ENCODE measurements at regions not wholly inside any gene's neighbourhood (a gene's known extent, or its start where the extent isn't known, plus 50 kb on each side); places are given as distances from the start of the nearest gene placed in this dataset.

GRCh38 chr2:16256601-16257321 is 316.4 kb downstream of the MYCN start:
- POLR2A ChIA-PET = no interaction called here
- Mint-ChIP-seq H3K36me3 (no peaks in the 10 kb centered on the region), H3K27me3 (peaks cover 39% of the 10 kb centered on the region), H3K4me3 (no peak overlapping the region), H3K4me1 (peaks cover 6% of the 10 kb centered on the region), H3K9me3 (no peaks in the 10 kb centered on the region), H3K27ac (no peak overlapping the region)
- DNase-seq (no peak), ATAC-seq (ENCODE audit: low read depth) (no peak)

- POLR2A ChIA-PET = no interaction called here
- Mint-ChIP-seq H3K9me3 (no peaks in the 10 kb centered on the region), H3K27me3 (peaks cover 34% of the 10 kb centered on the region), H3K36me3 (no peaks in the 10 kb centered on the region), H3K27ac (no peak overlapping the region), H3K4me3 (no peak overlapping the region), H3K4me1 (peaks cover 6% of the 10 kb centered on the region)
- DNase-seq = no peak
- no peak for ATAC-seq (ENCODE audit: low read depth)
These were observed 314.8 kb downstream of the MYCN start for GRCh38 chr2:16255120-16255519.

GRCh38 chr2:16254356-16254965 is 314.1 kb downstream of the MYCN start:
- H3K9me3 Mint-ChIP-seq = no peaks in the 10 kb centered on the region
- no peaks in the 10 kb centered on the region for H3K36me3 Mint-ChIP-seq
- H3K4me1 Mint-ChIP-seq = peaks cover 6% of the 10 kb centered on the region
- no peak overlapping the region for H3K4me3 Mint-ChIP-seq
- ATAC-seq (ENCODE audit: low read depth) (no peak), DNase-seq (no peak)
- no peak overlapping the region for H3K27ac Mint-ChIP-seq
- POLR2A ChIA-PET = no interaction called here
- peaks cover 34% of the 10 kb centered on the region for H3K27me3 Mint-ChIP-seq

GRCh38 chr2:16253291-16253690 is 312.9 kb downstream of the MYCN start:
- POLR2A ChIA-PET = no interaction called here
- H3K4me1 Mint-ChIP-seq = peaks cover 6% of the 10 kb centered on the region
- ATAC-seq (ENCODE audit: low read depth) (no peak), DNase-seq (no peak)
- H3K27me3 Mint-ChIP-seq = peaks cover 27% of the 10 kb centered on the region
- H3K27ac Mint-ChIP-seq = no peak overlapping the region
- no peaks in the 10 kb centered on the region for H3K36me3 Mint-ChIP-seq
- no peak overlapping the region for H3K4me3 Mint-ChIP-seq
- H3K9me3 Mint-ChIP-seq = no peaks in the 10 kb centered on the region

- no peaks in the 10 kb centered on the region for H3K9me3 Mint-ChIP-seq
- no peak overlapping the region for H3K4me3 Mint-ChIP-seq
- H3K27ac Mint-ChIP-seq = no peak overlapping the region
- no peaks in the 10 kb centered on the region for H3K36me3 Mint-ChIP-seq
- DNase-seq = no peak
- H3K4me1 Mint-ChIP-seq = peaks cover 6% of the 10 kb centered on the region
- POLR2A ChIA-PET = no interaction called here
- peaks cover 23% of the 10 kb centered on the region for H3K27me3 Mint-ChIP-seq
- ATAC-seq (ENCODE audit: low read depth) = no peak
These were observed 312.5 kb downstream of the MYCN start for GRCh38 chr2:16252891-16253290.

GRCh38 chr2:16252251-16252650 is 311.9 kb downstream of the MYCN start:
- no peak overlapping the region for H3K27ac Mint-ChIP-seq
- ATAC-seq (ENCODE audit: low read depth) (no peak), DNase-seq (no peak)
- POLR2A ChIA-PET = no interaction called here
- H3K36me3 Mint-ChIP-seq = no peaks in the 10 kb centered on the region
- H3K4me3 Mint-ChIP-seq = no peak overlapping the region
- H3K4me1 Mint-ChIP-seq = peaks cover 3% of the 10 kb centered on the region
- H3K27me3 Mint-ChIP-seq = peaks cover 16% of the 10 kb centered on the region
- H3K9me3 Mint-ChIP-seq = no peaks in the 10 kb centered on the region

GRCh38 chr2:16251511-16252225 is 311.3 kb downstream of the MYCN start:
- H3K4me1 Mint-ChIP-seq = no peaks in the 10 kb centered on the region
- H3K27me3 Mint-ChIP-seq = peaks cover 16% of the 10 kb centered on the region
- no peak overlapping the region for H3K27ac Mint-ChIP-seq
- POLR2A ChIA-PET = no interaction called here
- ATAC-seq (ENCODE audit: low read depth) (no peak), DNase-seq (no peak)
- no peak overlapping the region for H3K4me3 Mint-ChIP-seq
- H3K9me3 Mint-ChIP-seq = no peaks in the 10 kb centered on the region
- H3K36me3 Mint-ChIP-seq = no peaks in the 10 kb centered on the region

- Mint-ChIP-seq H3K4me1 (no peaks in the 10 kb centered on the region), H3K27ac (no peak overlapping the region), H3K4me3 (no peak overlapping the region), H3K9me3 (no peaks in the 10 kb centered on the region), H3K36me3 (no peaks in the 10 kb centered on the region), H3K27me3 (peaks cover 16% of the 10 kb centered on the region)
- POLR2A ChIA-PET = no interaction called here
- ATAC-seq (ENCODE audit: low read depth) (no peak), DNase-seq (no peak)
These were observed 310.5 kb downstream of the MYCN start for GRCh38 chr2:16250886-16251285.

- H3K27ac Mint-ChIP-seq = no peak overlapping the region
- no peak overlapping the region for H3K4me3 Mint-ChIP-seq
- no peak for DNase-seq
- H3K9me3 Mint-ChIP-seq = no peaks in the 10 kb centered on the region
- no peaks in the 10 kb centered on the region for H3K36me3 Mint-ChIP-seq
- POLR2A ChIA-PET = no interaction called here
- no peaks in the 10 kb centered on the region for H3K4me1 Mint-ChIP-seq
- no peak for ATAC-seq (ENCODE audit: low read depth)
- peaks cover 13% of the 10 kb centered on the region for H3K27me3 Mint-ChIP-seq
These were observed 310.1 kb downstream of the MYCN start for GRCh38 chr2:16250466-16250865.

GRCh38 chr2:16250056-16250425 is 309.7 kb downstream of the MYCN start:
- DNase-seq (no peak), ATAC-seq (ENCODE audit: low read depth) (no peak)
- H3K36me3 Mint-ChIP-seq = no peaks in the 10 kb centered on the region
- no peak overlapping the region for H3K27ac Mint-ChIP-seq
- H3K4me3 Mint-ChIP-seq = no peak overlapping the region
- no peaks in the 10 kb centered on the region for H3K4me1 Mint-ChIP-seq
- no peaks in the 10 kb centered on the region for H3K9me3 Mint-ChIP-seq
- peaks cover 9% of the 10 kb centered on the region for H3K27me3 Mint-ChIP-seq
- POLR2A ChIA-PET = no interaction called here

- Mint-ChIP-seq H3K4me3 (no peak overlapping the region), H3K27ac (no peak overlapping the region), H3K36me3 (no peaks in the 10 kb centered on the region), H3K9me3 (no peaks in the 10 kb centered on the region), H3K27me3 (peaks cover 5% of the 10 kb centered on the region), H3K4me1 (no peaks in the 10 kb centered on the region)
- POLR2A ChIA-PET = no interaction called here
- DNase-seq (no peak), ATAC-seq (ENCODE audit: low read depth) (no peak)
These were observed 309.1 kb downstream of the MYCN start for GRCh38 chr2:16249246-16250055.

GRCh38 chr2:16248571-16249105 is 308.3 kb downstream of the MYCN start:
- no peaks in the 10 kb centered on the region for H3K4me1 Mint-ChIP-seq
- H3K27ac Mint-ChIP-seq = no peak overlapping the region
- ATAC-seq (ENCODE audit: low read depth) = no peak
- H3K9me3 Mint-ChIP-seq = no peaks in the 10 kb centered on the region
- peaks cover 5% of the 10 kb centered on the region for H3K27me3 Mint-ChIP-seq
- DNase-seq = no peak
- POLR2A ChIA-PET = no interaction called here
- H3K36me3 Mint-ChIP-seq = no peaks in the 10 kb centered on the region
- no peak overlapping the region for H3K4me3 Mint-ChIP-seq

- H3K4me1 Mint-ChIP-seq = no peaks in the 10 kb centered on the region
- H3K27me3 Mint-ChIP-seq = peaks cover 3% of the 10 kb centered on the region
- H3K36me3 Mint-ChIP-seq = no peaks in the 10 kb centered on the region
- no peaks in the 10 kb centered on the region for H3K9me3 Mint-ChIP-seq
- no peak overlapping the region for H3K4me3 Mint-ChIP-seq
- DNase-seq = no peak
- ATAC-seq (ENCODE audit: low read depth) = no peak
- H3K27ac Mint-ChIP-seq = no peak overlapping the region
- POLR2A ChIA-PET = no interaction called here
These were observed 307.2 kb downstream of the MYCN start for GRCh38 chr2:16247326-16248122.

Data from activated naive CD8-positive, alpha-beta T cell treated with anti-CD3 and anti-CD28 coated beads, Interleukin-2, amount 10 ng/mL, durations not matched to agents 7 days and 5 days (primary cell).